AG04450 (cell line): ENCODE measurements at regions not wholly inside any gene's neighbourhood (a gene's known extent, or its start where the extent isn't known, plus 50 kb on each side); places are given as distances from the start of the nearest gene placed in this dataset.
A peak's percentile ranks its signal among the peaks of the same experiment; 100 is the strongest.

Experiments used
- CTCF ChIA-PET: fragments of 300-600, 350-600 bp; formaldehyde crosslinking; extraction: SDS; loops from one replicate; lab custom pipeline; 2022; ENCODE audit warnings: antibody characterized with exemption, inconsistent platforms; lab: Charles Lee
- POLR2A ChIA-PET: fragments of 350-600 bp; formaldehyde crosslinking; extraction: SDS; loops from one replicate; lab custom pipeline; 2021; ENCODE audit warnings: antibody characterized with exemption, inconsistent platforms; lab: Yijun Ruan, JAX
- DNase-seq: peaks from one replicate; pipeline ENCODE4 v3.0.0-alpha.2; 2011; ENCODE audit warnings: low read depth, low spot score
- H3K27ac ChIP-seq: one replicate; pipeline ENCODE4 v1.5.1; 2012; ENCODE audit warnings: low read depth, low read length, control low read depth
- H3K27me3 ChIP-seq: one replicate; pipeline ENCODE4 v1.6.0; 2012; ENCODE audit warnings: low read length; ENCODE audit not compliant: control insufficient read depth, insufficient read depth
- H3K4me3 ChIP-seq: 2 replicates; pipeline ENCODE4 v1.5.1; 2011; ENCODE audit warnings: mild to moderate bottlenecking, low read depth, low read length, control low read depth
- H3K9me3 ChIP-seq: 2 replicates; pipeline ENCODE4 v1.5.1; 2012; ENCODE audit warnings: low read length; ENCODE audit not compliant: control insufficient read depth, insufficient read depth
- TF ChIP-seq, protein P1 (sequence below): IDR thresholded peaks from 2 replicates; pipeline ENCODE4 v1.5.1; 2011; ENCODE audit warnings: low read depth, low read length, control low read depth, inconsistent platforms

DNA sequence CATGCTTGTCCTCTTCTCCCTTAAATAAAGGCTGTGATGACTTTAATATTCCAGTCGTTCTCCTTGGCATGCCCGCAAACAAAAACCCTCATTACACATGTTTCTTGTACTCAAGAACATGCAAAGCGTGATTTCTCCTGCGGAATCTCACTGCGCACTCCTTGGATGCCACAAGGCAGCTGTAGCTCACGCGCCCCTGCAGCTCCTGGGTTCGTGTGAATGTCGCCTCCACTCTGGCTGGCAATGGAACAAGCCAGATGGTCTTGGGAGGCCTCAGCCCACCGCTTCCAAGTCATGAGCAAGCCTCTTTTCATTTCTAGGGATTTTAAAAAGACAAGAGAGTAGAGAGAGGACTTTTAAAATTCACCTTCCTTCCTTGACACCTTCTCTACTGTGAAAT lies 403.8 kb downstream of the PCNX1 start:
- H3K4me3 ChIP-seq, result no peak overlapping the region
- TF ChIP-seq, protein P1, sequence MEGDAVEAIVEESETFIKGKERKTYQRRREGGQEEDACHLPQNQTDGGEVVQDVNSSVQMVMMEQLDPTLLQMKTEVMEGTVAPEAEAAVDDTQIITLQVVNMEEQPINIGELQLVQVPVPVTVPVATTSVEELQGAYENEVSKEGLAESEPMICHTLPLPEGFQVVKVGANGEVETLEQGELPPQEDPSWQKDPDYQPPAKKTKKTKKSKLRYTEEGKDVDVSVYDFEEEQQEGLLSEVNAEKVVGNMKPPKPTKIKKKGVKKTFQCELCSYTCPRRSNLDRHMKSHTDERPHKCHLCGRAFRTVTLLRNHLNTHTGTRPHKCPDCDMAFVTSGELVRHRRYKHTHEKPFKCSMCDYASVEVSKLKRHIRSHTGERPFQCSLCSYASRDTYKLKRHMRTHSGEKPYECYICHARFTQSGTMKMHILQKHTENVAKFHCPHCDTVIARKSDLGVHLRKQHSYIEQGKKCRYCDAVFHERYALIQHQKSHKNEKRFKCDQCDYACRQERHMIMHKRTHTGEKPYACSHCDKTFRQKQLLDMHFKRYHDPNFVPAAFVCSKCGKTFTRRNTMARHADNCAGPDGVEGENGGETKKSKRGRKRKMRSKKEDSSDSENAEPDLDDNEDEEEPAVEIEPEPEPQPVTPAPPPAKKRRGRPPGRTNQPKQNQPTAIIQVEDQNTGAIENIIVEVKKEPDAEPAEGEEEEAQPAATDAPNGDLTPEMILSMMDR, result no peak
- ChIA-PET CTCF (interaction anchor here (1.4 kb wide), 1 partner anchor 442 kb away, joined by 6 read pairs; no protein-coding TSS in a partner anchor), POLR2A (no interaction called here)
- no peak for DNase-seq
- H3K27me3 ChIP-seq, result no peaks in the 10 kb centered on the region
- peaks cover 5% of the 10 kb centered on the region; the same call in 1 of the 2 replicates for H3K9me3 ChIP-seq
- no peak overlapping the region for H3K27ac ChIP-seq

DNA sequence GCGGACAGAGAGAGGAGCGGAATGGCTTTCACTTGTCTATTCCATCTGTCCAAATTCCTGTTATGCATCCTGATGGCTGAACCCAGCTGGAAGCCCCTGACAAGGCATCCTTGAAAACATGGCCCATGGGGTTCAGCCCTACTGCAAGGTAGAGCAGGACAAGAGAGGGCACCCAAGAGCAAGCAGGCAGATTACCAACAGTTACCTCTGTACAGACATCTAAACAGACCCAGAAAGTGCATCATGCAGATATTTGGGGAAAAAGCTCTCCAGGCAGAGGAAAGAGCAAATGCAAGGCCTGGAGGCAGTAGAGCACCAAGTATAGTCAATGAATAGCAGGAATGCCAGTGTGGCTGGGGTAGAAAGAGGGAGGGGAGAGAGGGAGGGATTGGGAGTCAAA lies 407.5 kb downstream of the PCNX1 start:
- POLR2A ChIA-PET, result no interaction called here
- Histone ChIP-seq H3K4me3 (no peak overlapping the region), H3K27ac (no peak overlapping the region), H3K27me3 (no peaks in the 10 kb centered on the region), H3K9me3 (no peaks in the 10 kb centered on the region)
- DNase-seq, result no peak
- TF ChIP-seq, protein P1, result no peak
- CTCF ChIA-PET, result interaction anchor here (0.7 kb wide), 1 partner anchor 9 kb away, joined by 4 read pairs; no protein-coding TSS in a partner anchor

DNA sequence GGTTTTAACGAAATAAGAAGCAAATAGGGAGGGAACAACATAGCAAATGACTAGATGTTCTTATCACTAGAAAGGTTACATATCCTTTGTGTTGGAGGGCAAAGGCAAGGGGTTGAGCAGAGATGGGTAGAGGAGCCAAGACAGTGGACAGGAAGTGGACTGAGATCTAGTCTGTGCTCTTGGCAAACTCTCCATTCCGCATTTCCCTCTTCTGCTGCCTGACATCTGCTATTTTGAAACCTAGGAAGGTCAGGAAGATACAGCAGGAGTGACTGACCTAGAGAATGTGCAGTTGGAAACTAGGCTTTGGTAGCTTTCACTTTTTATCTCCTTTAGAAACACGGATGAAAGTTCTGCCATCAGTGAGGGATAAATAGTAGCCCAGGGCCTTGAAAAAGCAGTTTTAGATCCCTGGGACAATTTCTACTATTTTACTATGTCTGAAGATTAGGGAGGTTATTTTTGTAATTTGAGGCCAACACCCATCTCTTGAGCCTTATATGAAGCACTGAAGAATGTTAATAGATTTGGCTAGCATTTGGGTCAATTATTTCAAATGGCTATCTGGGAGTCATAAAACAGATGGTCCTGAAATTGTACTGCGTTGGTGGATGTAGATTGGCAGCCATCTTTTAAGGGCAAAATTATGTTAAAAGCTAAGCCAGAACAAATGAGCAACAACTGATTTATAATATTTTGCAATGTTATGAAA lies 410.3 kb downstream of the PCNX1 start:
- no peak for DNase-seq
- Histone ChIP-seq H3K27ac (no peak overlapping the region), H3K4me3 (no peak overlapping the region), H3K27me3 (no peaks in the 10 kb centered on the region), H3K9me3 (no peaks in the 10 kb centered on the region; the same call in 1 of the 2 replicates)
- ChIA-PET POLR2A (no interaction called here), CTCF (interaction anchor here (1.2 to 1.5 kb wide), 2 partner anchors 151 to 436 kb away, joined by 4 to 7 read pairs; no protein-coding TSS in a partner anchor)
- TF ChIP-seq, protein P1, result no peak

DNA sequence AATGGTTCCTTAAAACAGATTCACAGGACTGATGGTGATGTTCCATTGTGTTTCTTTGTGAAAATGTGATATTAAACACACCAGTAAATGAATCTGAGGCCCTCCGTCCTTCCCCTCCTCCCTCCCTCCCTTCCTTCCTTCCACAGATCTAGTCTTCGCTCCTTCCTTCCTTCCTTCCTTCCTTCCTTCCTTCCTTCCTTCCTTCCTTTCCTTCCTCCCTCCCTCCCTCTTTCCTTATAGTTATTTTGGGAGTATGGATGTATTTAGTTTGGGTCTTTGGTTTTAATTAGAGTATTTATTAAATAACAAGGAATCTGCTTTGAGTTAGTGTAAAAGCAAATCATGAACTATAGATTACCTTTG lies 410.8 kb downstream of the PCNX1 start:
- CTCF ChIA-PET, result interaction anchor here (0.5 to 2.0 kb wide), 3 partner anchors 8 to 435 kb away, joined by 3 to 7 read pairs (median 6); no protein-coding TSS in a partner anchor
- DNase-seq, result no peak
- Histone ChIP-seq H3K27me3 (no peaks in the 10 kb centered on the region), H3K4me3 (no peak overlapping the region), H3K9me3 (no peaks in the 10 kb centered on the region; the same call in 1 of the 2 replicates), H3K27ac (no peak overlapping the region)
- POLR2A ChIA-PET, result no interaction called here
- TF ChIP-seq, protein P1, result no peak

DNA sequence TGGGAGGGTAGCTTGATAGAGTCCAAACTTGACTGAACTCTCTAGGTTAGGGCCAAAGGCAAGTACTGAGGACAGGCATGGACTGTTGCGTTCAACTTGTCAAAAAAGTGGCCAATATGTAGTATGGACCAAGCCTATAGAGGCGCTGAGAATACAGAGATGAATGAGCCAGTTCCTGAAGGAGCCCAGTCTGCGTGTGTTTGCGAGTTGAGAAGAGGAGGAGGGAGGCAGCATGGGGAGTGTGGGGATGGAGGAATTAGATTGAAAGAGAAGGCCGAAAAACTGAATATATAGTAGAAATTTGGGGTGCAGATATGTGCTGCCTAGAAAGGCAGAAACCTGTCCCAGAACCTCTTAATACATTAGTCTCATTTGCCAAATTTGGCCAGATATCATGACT lies 412.4 kb downstream of the PCNX1 start:
- no peaks in the 10 kb centered on the region; the same call in 1 of the 2 replicates for H3K9me3 ChIP-seq
- no peaks in the 10 kb centered on the region for H3K27me3 ChIP-seq
- POLR2A ChIA-PET, result interaction anchor here (0.7 to 1.0 kb wide), 2 partner anchors 19 to 84 kb away, joined by 3 to 6 read pairs; no protein-coding TSS in a partner anchor
- no peak overlapping the region for H3K27ac ChIP-seq
- CTCF ChIA-PET, result interaction anchor here (2.0 kb wide), 1 partner anchor 153 kb away, joined by 6 read pairs; no protein-coding TSS in a partner anchor
- TF ChIP-seq, protein P1, result no peak
- peak overlapping the region; percentile 67 for H3K4me3 ChIP-seq
- DNase-seq, result no peak
